HEK293T (cell line): ENCODE measurements at regions not wholly inside any gene's neighbourhood (a gene's known extent, or its start where the extent isn't known, plus 50 kb on each side); places are given as distances from the start of the nearest gene placed in this dataset.

Source experiments
- NFRKB ChIP-seq: fragments of 450-650 bp; IDR thresholded peaks from 2 replicates; pipeline ENCODE4 v1.6.1; 2016; ENCODE audit warnings: mild to moderate bottlenecking, moderate library complexity
- ZNF384 ChIP-seq: fragments of 450-650 bp; IDR thresholded peaks from 2 replicates; pipeline ENCODE4 v1.6.1; 2016

- TF ChIP-seq NFRKB (no peak), ZNF384 (no peak)
Observed at GRCh38 chr22:48055185-48055584, 1292.7 kb downstream of the TBC1D22A start.
